Left lobe of liver (tissue), 2 donors: ENCODE measurements at regions not wholly inside any gene's neighbourhood (a gene's known extent, or its start where the extent isn't known, plus 50 kb on each side); places are given as distances from the start of the nearest gene placed in this dataset.
A peak's percentile ranks its signal among the peaks of the same experiment; 100 is the strongest.
"Not testable (repeated sequence)": the region's sequence is repeated elsewhere in the genome, so short reads cannot be mapped to it uniquely, and the experiment has no call there.

Experiments used
- ATAC-seq: fragments of 200-7000 bp; cut with Tn5 transposase; one replicate; pipeline ENCODE4 v1.9.1; 2020; ENCODE audit warnings: mild to moderate bottlenecking, moderate library complexity
- DNase-seq: peaks from one replicate; pipeline ENCODE4 v3.0.0-alpha.2; 2020; ENCODE audit warnings: low spot score
- donor health status: DM: no; HTN: no; CAD: no; lungs with moderate emphysema.
- donor health status: DM: no; HTN: yes; CAD: no.

- DNase-seq, ATAC-seq: not testable (repeated sequence)
These were observed 51.8 kb upstream of the SLC39A8 start for GRCh38 chr4:102397056-102397455.

DNA sequence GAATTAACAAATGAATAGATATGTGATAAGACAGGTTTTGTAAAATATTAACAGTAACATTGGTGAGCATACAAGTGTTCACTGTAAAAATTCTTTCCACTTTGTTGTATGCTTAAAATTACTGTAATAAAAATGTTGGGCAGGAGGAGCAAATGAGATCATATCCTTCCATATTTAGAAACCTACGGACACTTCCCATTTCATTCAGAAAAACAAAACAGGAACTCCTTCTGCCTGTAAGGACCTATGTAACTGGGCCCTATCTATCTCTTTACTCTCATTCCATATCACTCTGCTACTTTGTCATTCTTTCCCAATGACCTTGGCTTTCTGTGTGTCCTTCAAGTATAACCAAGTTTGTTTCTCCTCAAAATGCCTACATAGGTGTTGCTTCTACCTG, 53.7 kb upstream of the SLC39A8 start:
- DNase-seq (no peak), ATAC-seq (no peak)

DNA sequence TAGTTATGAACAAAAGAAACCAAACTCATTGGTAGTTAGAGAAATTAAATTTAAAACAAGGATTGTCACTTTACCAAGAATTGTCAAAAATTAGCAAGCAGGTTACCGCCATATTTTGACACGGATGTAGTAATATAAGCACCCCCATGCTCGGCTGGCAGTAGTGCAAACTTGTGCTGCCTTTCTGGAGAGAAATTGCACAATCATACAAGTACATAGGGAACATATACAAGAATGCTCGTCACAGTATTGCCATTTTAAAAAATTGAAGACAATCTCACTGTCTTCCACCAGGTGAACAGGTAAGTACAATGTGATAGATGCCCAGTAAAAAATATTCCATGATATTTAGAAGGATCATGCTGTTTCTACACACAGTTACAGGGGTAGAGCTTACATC, 55.6 kb upstream of the SLC39A8 start:
- DNase-seq, result no peak
- no peak for ATAC-seq

DNA sequence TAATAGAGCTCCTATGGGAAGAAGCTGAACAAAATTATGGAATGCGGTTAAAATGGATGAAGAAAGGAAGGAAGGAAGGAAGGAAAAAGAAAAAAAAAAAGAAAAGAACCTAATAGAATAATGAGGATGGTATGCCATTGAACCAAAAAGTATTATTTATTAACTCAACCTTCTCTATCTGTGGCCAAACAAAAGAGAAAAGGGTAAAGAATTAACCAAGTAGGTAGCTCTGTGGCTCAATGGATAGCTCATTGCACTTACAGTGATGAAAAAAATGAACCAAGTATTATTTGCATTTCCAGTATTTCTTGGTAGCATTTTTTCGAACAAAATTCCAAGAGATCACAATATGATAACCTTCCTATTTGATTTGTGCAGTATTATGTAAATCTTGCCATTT, 56.9 kb upstream of the SLC39A8 start:
- ATAC-seq (no peak), DNase-seq (no peak)

DNA sequence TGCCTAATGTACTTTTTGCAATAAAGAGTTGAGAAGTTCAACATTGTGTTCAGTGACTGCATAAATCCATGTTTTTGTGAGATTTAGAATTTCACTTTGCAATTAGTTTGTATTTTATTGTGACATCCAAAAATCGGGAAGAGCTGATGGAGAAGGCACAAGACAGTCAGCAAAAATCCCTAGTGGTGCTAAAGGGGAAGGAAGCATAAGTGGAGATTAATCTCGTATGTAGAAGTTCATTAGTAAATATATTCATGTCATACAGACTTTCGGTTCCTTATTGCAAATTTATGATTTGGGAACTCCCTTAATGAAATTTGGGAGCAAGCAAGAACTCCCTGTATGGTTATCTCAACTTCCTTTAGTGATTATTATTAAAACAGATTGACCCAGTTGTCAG, 57.8 kb upstream of the SLC39A8 start:
- ATAC-seq (no peak), DNase-seq (no peak)

GRCh38 chr4:102404431-102404969, 59.2 kb upstream of the SLC39A8 start:
- ATAC-seq, result no peak
- no peak for DNase-seq

- DNase-seq, result no peak
- ATAC-seq, result no peak
These were observed 60.6 kb upstream of the SLC39A8 start for GRCh38 chr4:102405821-102406401.

- DNase-seq, ATAC-seq: not testable (repeated sequence)
These were observed 65.6 kb upstream of the SLC39A8 start for GRCh38 chr4:102410884-102411283.

DNA sequence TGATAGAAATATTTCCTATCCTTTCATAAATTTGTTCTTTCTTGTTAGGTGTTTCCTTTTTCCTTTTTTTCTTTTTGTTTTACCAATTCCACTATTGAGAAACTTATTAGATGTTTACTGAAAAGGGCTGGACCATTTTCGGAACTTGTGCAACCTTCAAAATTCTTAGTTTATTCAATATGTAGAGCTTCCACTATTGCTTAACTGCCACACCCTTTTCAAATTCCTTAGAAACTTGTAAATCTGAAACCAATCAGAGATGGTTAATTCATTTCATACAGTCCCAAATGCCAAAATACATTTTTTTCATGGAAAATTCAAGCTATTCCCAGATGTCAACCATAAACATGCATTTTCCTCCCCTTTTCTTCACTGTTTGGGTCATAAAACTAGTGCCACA, 66.1 kb upstream of the SLC39A8 start:
- DNase-seq, result no peak
- ATAC-seq, result no peak

DNA sequence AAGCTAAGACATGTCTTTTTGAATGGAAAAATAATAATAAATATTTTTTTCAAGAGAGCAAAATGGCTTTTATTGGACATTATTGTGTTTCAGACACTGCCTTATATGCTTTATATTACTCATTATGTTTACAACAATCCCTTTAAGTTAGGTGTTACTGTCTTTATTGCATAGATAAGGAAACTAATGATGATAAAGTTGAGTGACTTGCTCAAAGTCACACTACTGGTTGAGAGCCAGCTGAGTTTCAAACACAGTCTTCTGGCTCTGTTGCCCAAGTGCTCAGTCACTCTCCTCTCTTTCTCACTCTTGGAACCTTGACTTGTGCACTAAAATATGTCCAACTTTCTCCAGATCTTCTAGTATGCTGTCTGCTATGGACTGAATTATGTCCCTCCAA, 71.5 kb upstream of the SLC39A8 start:
- ATAC-seq, result no peak
- DNase-seq, result no peak

DNA sequence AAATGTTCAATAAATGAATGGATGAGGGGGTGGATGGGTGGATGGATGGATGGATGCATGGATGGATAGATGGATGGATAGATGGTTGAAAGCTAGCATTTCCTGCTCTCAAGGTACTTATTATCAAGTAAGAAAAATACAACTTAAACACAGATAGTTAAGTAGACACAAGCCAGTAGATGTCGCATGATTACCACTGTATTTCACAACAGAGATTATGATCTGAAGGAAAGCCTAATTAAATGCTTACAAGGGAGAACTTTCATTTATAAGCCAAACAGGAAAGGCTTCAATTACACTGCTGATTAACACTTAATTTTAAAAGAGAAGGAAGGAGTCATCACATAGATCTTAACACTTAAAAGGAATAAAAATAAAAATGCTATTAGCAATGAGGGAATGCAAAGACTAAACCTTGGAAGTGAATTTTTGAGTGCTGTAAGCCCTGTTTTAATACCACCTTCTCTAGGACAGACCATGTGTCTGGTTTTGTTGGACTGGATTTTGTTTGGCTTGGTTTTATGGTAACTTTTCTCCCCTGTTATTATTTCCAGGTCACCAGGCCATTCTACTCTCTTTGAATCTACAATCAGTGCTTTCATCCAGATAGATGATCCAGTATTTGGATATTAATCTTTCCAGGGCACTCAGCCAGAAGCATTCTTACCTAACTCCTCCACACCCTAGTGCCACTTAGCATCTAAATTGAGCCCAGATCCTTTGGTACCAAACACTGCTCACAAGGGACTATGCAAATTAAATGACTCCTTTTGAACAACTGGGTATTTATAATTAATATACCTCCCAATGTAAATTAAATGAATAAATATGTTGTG, 75.5 kb upstream of the SLC39A8 start:
- DNase-seq, result no peak

DNA sequence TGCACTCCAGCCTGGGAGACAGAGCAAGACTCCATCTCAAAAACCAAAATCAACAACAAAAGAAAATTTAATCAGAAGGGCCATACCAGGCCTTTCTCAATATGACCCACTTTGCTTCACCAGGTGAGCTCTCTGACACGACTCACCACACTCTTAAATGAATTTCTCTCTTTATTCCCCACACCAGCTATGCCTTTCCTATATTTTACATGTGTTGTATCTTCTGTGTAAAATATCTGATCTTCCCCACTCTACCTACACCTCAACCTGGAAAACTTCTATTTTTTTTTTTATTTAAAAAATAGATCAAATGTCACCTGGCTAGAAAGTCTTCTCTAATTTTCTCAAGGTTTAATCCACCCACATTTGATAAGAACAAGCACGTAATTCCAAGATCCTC, 77.6 kb upstream of the SLC39A8 start:
- DNase-seq (no peak), ATAC-seq (no peak)

More for the DNA sequence above, 75.5 kb upstream of the SLC39A8 start:
- peak; percentile 96 for ATAC-seq

DNA sequence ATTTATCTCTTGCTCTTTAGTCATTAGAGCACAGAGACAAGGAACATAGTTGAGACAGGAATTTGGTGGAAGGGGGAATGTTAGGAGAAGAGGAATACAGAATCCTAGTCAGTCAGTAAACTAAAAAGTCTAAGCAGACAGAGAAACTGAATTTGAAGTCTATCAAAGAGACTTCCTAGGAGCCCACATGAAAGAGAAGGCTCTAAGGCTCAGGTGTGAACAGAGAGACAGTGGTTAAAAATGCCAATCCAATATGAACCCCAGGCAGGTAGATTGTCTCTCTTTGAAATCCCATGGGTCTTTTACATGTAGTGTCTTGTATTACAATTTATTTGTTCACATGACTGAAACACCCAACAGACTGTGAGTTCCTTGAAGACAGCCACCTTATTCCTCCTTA, 77.8 kb upstream of the NFKB1 start:
- DNase-seq, result no peak
- no peak for ATAC-seq

- peak; percentile 51 for DNase-seq
- peak; percentile 77 for ATAC-seq
These were observed 73.7 kb upstream of the NFKB1 start for GRCh38 chr4:102427371-102427998.

GRCh38 chr4:102428122-102428521, 73.0 kb upstream of the NFKB1 start:
- no peak for ATAC-seq

GRCh38 chr4:102429553-102429952, 71.6 kb upstream of the NFKB1 start:
- DNase-seq (no peak), ATAC-seq (no peak)

More at GRCh38 chr4:102428122-102428521, 73.0 kb upstream of the NFKB1 start:
- no peak for DNase-seq

- ATAC-seq (no peak), DNase-seq (no peak)
These were observed 70.7 kb upstream of the NFKB1 start for GRCh38 chr4:102430461-102430910.

- no peak for ATAC-seq
These were observed 69.6 kb upstream of the NFKB1 start for GRCh38 chr4:102431608-102431961.

DNA sequence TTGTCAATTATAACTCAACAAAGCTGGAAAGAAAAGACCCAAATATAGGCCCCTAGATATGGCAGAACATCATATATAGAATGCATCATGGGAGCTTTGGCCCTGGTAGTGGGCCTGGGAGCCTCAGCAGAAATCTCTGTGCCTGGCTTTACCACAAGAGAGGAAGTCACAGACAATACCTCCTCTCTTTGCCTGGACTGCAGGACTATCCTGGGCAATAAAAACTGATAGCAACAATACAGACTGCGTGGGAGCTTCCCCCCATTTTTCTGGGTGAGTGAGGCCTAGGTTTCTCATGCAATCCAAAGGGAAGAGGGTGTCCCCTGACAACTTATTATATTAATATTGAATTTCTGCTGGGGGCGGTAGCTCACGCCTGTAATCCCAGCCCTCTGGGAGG, 64.0 kb upstream of the NFKB1 start:
- no peak for ATAC-seq

More at GRCh38 chr4:102431608-102431961, 69.6 kb upstream of the NFKB1 start:
- no peak for DNase-seq

DNA sequence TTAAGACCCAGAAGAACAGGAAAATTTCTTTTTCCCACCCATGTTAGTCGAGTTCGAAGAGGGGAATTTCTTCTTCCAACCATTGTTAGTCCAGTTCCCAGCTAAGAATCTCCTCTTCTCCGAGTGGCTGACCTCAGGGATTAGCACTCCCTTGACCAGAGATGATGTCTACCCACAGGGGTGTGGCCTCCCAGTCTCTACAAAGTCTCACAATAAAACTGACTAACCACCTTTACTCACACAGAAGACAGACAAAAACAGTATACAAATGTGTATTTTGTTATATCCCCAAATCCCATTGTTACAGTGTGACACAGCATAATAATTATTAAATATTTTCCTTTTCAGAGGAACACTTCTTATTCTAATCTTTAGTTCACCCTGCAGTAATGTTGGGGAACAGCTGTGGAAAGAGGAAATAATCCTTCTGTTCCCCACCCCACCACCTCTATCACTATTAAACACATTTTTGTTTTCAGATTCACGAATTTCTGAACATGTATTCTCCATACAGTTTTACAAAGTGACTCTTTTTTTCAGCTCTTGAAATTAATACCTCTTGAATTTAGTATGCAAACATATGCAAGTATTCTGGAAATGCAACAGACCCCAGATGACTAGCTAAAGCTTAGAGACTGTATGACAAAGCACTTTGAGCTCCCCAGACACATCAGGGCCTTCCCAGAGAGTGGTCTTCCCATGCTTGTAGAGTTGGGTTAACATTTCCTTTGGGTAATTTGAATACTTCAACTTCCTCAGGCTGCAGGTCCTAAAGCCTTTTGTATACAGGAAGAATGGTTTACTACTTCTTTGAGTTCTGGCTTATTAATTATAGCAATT, 62.5 kb upstream of the NFKB1 start:
- DNase-seq (no peak), ATAC-seq (no peak)

More for the DNA sequence above, 64.0 kb upstream of the NFKB1 start:
- no peak for DNase-seq

- ATAC-seq, result peak; percentile 56
- no peak for DNase-seq
These were observed 61.9 kb upstream of the NFKB1 start for GRCh38 chr4:102439236-102439614.
